Skin of body (tissue), 1 donor: ENCODE measurements at regions not wholly inside any gene's neighbourhood (a gene's known extent, or its start where the extent isn't known, plus 50 kb on each side); places are given as distances from the start of the nearest gene placed in this dataset.

Experiments used
- DNase-seq: peaks from one replicate; lab custom pipeline; 2025; lab: John Stamatoyannopoulos, UW

DNA sequence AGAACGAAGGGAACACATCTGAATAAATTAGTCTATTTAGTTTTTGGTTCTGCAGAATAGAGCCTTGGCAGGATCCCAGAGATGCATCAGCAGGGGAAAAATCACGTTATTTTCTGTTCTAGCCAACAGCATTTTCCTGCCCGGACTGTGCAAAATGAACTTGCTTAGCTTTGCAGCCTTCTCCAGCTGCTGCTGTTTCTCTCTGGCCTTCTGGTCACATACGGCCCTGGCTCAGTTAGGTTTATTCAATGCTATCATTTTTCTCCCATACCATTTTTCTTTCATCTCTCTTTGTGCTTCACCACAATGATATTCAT lies 110.4 kb upstream of the KL start:
- peak; percentile 79 for DNase-seq

DNA sequence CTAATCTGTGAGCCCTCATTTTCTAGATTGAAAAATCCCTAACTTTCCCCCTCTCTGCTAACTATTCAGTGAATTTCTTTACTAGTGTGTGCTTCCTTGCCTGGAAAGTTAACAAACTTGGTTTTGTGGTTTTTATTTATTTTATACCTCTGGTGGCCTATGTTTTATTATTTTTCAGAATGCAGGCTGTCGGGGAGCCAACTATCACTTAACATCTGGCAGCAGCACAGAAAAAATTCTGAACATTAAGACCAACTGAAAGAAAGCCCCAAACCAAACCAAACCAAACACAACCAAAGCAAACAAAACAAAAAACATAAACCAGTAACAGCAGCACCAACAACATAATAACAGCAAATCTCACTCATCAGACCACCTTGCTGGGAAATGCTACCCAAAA lies 109.0 kb upstream of the KL start:
- no peak for DNase-seq

DNA sequence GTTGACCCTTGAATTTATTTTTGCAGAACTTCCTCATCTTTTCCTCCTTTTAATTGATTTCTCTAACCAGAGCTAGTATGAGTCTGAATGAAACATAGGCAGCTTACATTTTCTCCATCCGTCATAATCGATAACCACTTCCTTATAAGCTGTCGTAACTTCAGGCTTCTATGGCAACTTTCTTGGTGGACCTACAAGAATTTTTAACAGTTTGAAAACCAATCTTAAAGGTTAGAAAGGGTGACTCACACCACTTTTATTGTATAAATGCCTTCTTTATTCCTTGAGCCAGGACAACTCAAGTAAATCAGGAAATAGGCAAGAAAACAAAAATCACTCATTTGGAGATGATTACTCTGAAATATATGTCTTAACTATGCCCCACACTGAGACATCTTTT lies 105.7 kb upstream of the KL start:
- DNase-seq, result no peak

DNA sequence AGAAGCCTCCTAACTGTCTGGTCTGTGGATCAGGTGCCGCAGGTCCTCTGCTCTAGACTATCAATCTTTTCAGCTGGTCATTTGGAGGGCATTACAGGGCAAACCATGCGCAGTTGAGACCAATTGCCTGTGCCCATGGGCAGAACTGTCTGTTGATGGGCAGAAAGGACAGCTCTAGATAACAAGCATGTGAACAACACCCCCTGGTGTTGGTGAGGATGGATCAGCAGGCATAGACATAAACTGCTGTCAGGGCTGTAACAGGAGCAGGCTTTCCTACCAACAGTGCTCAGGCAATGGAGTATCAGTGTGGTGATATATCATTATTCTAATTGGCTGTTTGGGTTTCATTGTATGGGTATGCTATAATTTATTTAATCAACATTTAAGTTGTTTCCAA lies 104.7 kb upstream of the KL start:
- no peak for DNase-seq

DNA sequence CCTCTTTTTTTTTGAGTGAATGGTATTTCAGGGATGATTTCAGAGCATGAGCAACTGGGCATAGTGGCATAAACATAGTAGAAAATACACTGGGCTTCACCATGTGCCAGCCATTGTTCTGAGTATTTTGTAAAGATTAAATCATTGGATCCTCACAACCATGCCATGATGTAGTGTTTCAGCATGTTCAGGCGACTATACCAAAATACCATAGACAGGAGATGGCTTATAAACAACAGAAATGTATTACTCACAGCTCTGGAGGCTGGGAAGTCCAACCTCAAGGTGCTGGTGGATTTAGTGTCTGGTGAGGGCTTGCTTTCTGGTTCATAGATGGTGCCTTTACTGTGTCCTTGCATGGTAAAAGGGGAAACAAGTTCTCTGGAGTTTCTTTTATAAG lies 101.5 kb upstream of the KL start:
- DNase-seq, result no peak

DNA sequence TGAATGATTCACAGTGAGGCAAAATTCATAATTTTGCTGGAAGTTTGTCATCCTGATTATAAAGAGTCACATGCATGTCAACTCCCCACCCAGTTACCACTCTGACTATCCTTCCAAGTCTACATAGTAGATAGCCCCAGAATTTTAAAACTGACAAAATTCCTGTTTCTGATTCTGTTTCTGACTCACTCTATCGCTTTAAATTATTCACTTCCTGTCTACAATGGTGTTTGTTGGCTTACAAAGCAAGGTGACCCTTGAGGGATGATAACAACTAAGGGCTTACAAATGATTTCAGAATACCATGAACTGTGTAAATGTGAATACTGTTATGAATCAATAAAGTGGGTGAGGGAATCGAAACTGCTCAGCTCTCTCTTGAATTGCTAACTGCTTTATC lies 98.7 kb upstream of the KL start:
- no peak for DNase-seq

DNA sequence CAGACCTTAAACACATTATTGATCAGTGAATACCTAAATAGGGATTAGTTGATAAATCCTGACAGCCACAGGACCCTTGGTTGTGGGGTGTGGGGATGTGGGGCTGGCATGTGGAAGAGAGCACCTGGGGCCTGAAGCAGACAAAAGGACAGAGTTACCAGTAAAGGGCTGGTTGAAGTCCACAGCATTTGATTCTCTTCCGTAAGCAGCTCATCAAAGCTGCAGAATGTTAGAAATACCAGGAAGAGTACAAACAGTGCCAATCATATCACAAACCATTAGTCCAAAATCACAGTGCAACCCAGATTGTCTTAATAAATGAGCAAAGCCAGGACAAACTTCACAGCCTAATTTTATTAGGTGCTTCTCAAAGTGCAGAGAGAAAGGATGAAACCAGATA lies 92.5 kb upstream of the KL start:
- no peak for DNase-seq

DNA sequence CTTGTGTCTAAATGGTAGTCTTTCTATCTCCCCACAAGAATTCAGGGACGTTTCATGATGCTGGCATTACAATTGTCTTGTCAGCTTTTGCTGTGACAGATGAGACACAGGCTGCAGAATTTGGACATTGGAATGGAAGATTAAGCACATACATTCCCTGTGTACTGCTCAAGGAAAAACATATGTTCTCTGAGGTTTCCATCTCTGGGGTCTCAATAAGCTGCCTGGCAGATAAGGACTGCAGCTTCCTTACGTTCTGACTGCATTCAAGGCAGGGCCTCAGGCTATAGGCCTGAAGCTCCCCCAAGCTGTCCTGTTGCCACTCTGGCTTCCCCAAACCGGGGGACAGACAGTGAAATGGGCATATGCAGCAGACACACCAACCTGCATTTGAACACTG lies 91.3 kb upstream of the KL start:
- DNase-seq, result peak; percentile 16

DNA sequence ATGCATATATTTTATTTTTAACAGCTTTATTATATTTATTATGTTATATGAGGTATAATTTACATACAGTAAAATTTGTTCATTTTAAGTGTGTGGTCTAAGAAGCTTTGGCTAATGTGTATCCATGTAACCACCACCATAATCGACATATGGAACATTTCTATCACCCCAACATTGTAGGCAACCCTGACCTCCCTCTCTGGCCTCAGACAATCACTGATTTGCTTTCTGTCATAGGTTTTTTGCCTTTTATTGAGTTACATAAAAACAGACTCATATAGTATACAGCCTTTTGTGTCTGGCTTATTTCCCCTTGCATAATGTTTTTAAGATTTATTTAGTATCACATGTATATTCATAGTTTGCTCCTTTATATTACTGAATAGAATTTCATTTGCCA lies 90.7 kb upstream of the KL start:
- DNase-seq, result no peak

DNA sequence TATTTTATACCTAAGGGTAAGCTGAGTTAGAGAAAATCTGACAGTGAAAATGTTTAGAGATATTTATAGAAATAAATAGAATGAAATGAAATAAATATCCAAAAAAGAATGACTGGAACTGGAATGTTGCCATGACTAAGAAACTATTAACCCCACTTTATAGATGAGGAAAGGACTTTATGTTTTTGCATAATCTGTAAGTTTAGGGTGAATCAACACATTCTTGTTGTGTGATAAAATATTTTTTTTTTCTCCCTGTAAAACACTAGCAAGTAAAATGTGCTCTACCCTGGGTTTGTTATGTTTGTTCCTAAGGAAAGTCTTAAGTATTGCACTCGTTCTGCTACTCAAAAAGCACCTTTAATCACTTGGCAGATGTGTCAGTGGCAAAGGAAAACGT lies 83.8 kb upstream of the KL start:
- DNase-seq, result no peak

DNA sequence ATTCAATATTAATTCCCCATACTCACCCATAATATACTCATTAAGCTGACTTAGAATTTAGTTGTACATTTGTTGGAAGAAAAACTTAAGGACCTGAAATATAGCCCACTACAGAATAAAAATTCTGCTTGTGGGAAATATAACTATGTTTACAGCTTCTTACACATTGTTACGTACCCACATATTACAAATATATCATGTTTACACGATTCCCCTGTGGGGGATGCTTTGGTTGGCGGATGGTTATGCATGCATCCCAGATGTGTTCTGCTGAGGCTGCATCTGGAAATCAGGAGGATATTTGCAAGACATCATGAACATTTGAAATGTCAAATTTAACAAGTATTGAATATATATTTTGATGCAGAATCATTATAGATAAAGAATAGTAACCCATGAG lies 79.5 kb upstream of the KL start:
- DNase-seq, result peak; percentile 61

DNA sequence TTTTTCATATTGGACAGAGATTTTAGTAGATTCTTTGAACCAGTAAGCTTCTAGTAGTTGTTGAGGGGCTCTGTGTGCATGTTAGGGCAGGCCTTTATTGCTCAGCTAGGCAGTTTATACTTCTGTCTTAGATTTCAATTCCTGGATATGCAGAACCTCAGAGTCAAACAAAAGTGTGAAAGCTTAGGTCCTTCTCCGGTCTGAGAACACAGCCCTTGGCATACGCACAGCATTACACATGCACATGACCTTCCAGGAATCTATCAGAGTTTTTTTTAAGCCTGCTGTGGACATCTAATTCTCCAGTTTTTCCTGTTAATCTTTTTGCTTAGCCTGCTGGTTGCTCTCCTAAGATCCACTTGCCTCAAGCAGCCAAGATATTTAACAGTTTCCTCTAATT lies 77.9 kb upstream of the KL start:
- no peak for DNase-seq

DNA sequence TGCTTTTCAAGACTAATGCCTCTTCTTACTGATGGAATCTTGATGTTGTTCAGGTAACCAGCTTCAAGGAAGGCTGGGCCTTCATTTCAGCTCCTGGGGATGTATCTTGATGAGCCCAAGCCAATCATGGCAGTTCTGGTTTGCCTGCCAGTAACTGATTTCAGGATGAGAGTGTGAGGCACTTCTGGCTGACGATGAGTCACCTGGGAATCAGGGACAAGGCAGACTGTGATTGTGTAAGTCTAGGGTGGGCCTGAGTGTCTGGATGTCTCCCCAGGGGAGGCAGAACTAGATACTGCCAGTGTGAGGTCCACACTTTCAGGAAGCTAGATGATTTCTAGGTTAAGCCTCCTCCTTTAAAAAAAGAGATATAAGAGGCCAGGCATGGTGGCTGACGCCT lies 77.3 kb upstream of the KL start:
- no peak for DNase-seq

DNA sequence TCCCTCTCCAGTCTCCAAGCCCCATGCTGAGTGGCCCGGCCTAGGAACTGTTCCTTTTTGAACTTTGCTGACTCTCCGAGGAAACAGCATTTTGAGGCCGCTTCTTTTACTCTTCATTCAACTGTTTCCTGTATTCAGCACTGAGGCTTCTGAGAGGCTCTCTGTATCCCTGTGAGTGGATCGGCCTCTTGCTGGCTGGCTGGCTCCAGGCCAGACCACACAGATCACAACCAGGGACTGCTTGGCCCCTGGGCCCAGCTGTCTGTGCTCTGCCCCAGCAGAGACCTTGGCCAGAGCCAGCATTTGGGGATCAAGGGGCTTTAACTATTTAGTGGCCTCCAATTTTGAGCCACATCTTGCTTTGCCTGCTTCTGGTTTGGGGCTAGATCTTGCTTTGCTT lies 75.6 kb upstream of the KL start:
- no peak for DNase-seq

DNA sequence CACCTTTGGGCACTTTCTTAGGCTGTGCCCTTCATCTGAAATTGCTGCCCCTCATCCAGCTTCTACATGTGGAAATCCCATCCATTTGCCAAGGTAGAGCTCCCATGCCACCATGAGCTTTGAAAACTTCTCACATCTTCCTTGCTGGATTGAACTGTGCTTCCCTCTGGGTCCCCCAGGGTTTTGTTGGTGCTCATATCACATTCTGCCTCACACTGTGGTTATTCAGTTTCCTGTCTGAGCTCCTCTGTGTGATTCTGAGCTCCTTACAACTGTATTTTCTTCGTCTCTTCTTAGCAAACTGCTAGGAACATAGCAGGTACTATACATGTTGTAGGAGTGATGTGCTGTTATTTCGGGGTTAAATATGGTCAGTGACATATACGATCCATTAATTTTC lies 74.9 kb upstream of the KL start:
- no peak for DNase-seq

DNA sequence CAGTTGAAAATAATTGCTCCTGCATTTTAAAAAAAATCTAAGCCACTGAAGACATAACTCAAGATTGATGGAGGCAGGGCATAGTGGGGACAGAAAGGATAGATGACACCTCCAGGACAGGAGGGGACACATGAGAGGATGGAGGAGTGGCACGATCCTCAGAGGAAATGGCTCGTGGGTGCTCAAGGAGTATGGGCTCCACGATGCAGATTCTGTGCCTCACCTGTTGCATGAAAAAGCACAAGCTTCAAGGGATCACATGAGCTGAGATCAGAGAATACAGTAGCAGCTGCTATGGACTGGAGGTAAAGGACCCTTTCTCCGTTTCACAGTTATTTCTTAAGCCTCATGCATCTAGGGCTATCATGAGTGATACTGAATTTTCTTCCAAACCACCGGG lies 69.7 kb upstream of the KL start:
- DNase-seq, result no peak

DNA sequence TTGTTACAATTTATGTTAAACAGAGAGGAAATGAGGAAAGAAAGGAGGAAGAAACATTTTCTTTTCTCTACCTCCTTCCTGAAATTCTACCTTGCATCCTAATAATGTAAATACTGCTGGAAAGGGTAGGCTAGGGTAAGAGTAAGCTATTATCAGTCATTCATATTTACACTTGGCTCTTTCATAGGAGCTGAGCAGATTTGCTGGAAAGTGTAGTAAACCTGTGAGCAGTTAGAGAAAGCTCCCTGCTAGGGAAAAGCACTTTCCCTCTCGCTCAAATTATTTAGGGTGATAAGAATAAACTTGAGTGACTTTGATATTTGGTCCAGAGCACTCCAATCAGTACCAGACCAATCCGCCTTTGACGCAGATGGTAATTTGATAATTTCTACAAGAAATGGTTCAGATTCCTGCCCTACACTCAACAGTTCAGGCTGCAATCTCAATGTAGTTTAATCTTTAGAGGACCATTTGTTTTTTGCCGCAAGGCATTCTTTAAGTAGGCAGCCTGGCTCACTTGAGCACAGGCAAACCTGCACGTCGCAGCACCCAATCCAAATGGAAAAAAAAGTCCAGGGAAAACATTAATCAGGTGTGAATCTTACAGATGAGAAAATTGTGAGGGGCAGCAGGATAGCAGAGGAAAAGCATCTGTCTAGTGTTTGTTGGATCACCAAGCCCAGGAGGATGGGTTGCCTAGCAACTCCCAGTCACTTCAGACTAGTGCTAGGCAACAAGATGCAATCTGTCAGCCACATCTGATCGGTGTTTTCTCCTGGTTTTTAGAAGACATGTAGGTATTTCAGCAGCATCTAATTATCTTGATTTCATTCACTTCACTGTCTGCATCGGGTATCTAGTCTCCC lies 68.6 kb upstream of the KL start:
- DNase-seq, result no peak

DNA sequence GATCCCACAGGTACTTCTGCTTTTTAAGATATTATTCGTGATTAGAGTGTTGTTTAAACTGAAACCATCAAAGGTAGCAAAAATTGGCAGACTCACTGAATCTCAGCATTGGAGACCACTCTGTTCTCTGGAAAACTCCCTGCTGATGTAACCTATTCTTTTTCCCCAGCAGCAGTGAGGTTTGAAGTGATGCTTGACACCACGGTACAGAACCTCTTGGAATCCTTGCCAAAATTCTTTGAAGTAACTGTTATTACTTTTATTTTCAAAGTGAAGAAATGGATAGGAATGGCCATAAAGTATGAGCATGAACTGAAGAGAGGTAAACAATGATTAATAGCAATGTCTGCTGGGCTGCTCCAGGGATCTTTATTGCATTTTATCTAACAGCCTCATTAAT lies 66.4 kb upstream of the KL start:
- no peak for DNase-seq

DNA sequence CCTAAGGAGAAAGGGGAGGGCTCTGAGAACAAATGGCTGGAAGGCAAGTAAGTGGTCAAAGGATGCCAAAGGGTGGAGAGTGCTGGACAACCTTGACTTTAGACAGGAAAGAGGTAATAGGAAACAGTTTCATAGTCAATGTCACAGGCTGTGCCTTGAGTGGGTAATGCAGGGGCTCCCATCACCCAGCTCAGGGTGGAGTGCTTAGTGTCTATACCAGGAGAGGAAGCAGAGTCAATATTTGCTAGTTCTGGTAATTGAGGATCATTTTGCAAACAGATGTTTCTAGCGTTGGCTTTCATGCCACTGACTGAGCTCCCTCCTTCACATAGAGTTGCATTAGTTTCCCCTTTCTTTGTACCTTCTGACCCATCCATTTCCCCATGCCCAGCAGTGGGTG lies 64.6 kb upstream of the KL start:
- no peak for DNase-seq

DNA sequence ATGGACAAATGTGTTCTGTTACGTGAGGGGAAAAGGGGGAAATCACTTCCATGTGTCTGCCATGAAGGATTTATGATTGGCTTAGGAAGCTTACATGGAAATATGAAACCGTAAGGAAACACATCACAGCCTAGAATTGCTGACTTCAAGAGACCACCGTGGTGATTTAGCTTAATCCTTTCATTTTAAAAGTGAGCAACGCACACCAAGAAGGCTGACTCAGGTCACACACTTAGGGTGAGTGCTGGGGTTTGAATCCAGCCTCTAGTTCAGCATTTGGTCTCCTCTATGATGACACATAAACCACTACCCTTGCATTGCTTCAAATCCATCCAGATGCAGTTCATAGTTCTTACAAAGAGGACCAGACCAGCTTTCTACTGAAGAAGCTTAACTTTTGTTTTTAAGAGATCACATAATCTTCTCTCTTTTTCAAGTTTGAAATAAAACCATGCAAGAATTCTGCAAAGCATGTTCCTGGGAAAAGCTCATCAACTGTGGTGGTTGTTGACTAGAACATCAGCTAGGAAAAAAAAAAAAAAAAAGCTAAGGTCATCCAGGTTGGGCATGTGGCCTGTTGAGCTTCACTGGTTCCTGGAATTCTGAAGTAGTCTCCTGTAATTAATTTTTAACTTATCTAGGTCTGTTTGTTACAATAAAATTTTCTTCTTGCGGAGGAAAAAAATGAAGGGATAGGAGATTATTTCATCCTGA lies 60.2 kb upstream of the KL start:
- peak; percentile 55 for DNase-seq

DNA sequence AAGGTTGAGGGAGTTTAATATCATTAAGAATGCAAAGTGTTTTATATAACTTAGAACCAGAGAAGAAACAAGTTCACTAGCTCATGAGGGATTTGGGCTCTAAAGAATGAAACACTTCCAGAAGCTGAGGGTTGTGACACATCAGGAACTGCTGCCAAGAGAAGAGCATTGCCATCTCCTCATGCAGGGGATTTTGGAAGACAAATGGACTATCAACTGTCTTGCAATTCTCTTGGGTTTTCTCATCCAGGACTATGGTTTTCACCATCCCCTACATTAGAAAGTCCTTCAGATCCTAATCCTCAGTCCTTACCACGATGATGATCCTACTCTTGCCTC lies 59.7 kb upstream of the KL start:
- DNase-seq, result no peak

DNA sequence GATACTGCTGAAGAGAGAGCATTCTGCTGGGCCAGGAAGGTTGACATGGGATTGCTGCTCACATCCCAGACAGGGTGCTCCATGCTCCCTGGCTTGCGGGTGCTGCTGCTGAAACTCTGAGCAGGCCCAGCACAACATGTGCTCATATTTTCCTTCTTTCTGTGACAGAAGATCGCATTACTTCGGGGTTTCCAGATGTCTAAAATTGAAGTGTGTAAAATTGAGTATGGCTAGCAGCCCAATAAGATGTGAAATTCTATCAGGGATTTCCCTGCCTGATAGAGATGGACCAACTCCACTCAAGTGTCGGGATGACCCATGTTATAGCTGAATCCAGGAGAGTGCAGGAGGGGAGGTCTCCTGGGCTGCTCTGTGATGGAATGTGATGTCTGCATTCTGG lies 55.6 kb upstream of the KL start:
- DNase-seq, result peak; percentile 51

DNA sequence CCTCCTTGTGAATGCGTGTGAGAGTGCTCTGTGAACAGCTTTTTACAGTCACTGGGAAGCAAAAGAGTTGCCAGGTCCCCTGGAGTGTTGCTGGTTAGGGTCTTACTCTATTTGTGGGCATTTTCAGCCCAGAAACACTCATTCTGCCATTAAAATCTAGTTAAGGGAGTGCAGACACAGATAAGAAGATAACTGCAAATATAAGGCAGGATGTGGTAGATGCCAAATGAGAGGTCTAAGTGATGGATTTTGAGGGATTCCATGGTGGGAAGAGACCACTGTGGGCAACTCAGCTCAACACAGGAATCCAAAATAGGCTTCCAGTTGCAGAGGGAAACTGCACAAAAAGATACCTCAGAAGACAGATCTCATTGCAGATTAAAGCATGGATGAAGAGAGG lies 54.5 kb upstream of the KL start:
- DNase-seq, result no peak

DNA sequence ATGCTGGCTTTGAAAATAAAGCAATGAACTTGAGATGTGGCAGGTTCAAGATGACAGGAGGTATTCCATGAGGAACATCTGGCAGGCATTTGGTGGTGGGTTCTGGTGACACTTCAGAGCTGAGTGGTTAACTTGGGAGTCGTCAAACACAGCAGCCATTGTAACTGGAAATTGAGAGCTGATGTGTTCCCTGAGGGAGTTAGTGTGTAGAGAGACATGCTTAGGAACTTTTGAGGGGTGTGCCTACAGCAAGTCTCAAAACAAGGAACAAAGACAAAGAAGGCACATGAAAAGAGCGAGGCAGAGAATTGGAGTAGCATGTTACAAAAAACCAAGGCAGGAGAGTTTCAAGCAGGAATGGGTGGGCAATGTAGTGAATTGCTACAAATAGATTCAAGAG lies 53.9 kb upstream of the KL start:
- DNase-seq, result peak; percentile 68
